WTC11 (cell line): ENCODE measurements at regions not wholly inside any gene's neighbourhood (a gene's known extent, or its start where the extent isn't known, plus 50 kb on each side); places are given as distances from the start of the nearest gene placed in this dataset.

Source experiments
- ATAC-seq: fragments of 200-7000 bp; cut with Tn5 transposase; 2 replicates; pipeline ENCODE4 v1.10.0; 2021; ENCODE audit warnings: mild to moderate bottlenecking, moderate library complexity
- CTCF ChIA-PET: fragments of 300-600 bp; sonication (Branson Sonifier 250); formaldehyde crosslinking; loops from one replicate; lab custom pipeline; 2021; ENCODE audit warnings: antibody characterized with exemption; lab: Charles Lee
- POLR2A ChIA-PET: fragments of 350-600 bp; sonication (Branson Sonifier 250); formaldehyde crosslinking; loops from one replicate; lab custom pipeline; 2021; ENCODE audit warnings: antibody characterized with exemption; lab: Charles Lee
- DNase-seq: peaks from one replicate; pipeline ENCODE4 v3.0.0; 2021; ENCODE audit warnings: low spot score
- H3K27ac Mint-ChIP-seq: 2 replicates; pipeline ENCODE4 v1.8.0; 2021; ENCODE audit warnings: mixed read lengths
- H3K27me3 Mint-ChIP-seq: 2 replicates; pipeline ENCODE4 v1.8.0; 2021; ENCODE audit warnings: low read depth, mild to moderate bottlenecking, moderate library complexity, mixed read lengths
- H3K36me3 Mint-ChIP-seq: 2 replicates; pipeline ENCODE4 v1.8.0; 2021; ENCODE audit warnings: mixed read lengths
- H3K4me1 Mint-ChIP-seq: 2 replicates; pipeline ENCODE4 v1.8.0; 2022; ENCODE audit warnings: mixed read lengths
- H3K4me3 Mint-ChIP-seq: 2 replicates; pipeline ENCODE4 v1.8.0; 2021; ENCODE audit warnings: mild to moderate bottlenecking, moderate library complexity, mixed read lengths
- H3K9me3 Mint-ChIP-seq: 2 replicates; pipeline ENCODE4 v1.8.0; 2021; ENCODE audit warnings: mixed read lengths
- CREB1 ChIP-seq: sonication (generic); formaldehyde crosslinking; IDR thresholded peaks from 2 replicates; pipeline ENCODE4 v1.8.0; 2023; ENCODE audit warnings: mild to moderate bottlenecking, missing genetic modification reagents
- ETV6 ChIP-seq: sonication (generic); formaldehyde crosslinking; IDR thresholded peaks from 2 replicates; pipeline ENCODE4 v1.8.1; 2022; ENCODE audit warnings: mild to moderate bottlenecking, missing genetic modification reagents
- FOXJ3 ChIP-seq: sonication (generic); formaldehyde crosslinking; IDR thresholded peaks from 2 replicates; pipeline ENCODE4 v1.9.0; 2021; ENCODE audit warnings: missing genetic modification reagents, mild to moderate bottlenecking, borderline replicate concordance
- FOXK1 ChIP-seq: sonication (generic); formaldehyde crosslinking; IDR thresholded peaks from 2 replicates; pipeline ENCODE4 v1.8.0; 2022; ENCODE audit warnings: mild to moderate bottlenecking, moderate library complexity, missing genetic modification reagents
- NFYB ChIP-seq: sonication (generic); formaldehyde crosslinking; conservative IDR thresholded peaks from 2 replicates; pipeline ENCODE4 v1.8.0; 2022; ENCODE audit warnings: low read depth, missing genetic modification reagents
- NR1H2 ChIP-seq: sonication (generic); formaldehyde crosslinking; IDR thresholded peaks from 2 replicates; pipeline ENCODE4 v1.9.0; 2021; ENCODE audit warnings: mild to moderate bottlenecking, moderate library complexity, missing genetic modification reagents
- RELA ChIP-seq: sonication (generic); formaldehyde crosslinking; IDR thresholded peaks from 2 replicates; pipeline ENCODE4 v1.8.1; 2022; ENCODE audit warnings: missing genetic modification reagents, mild to moderate bottlenecking, borderline replicate concordance
- TCF7 ChIP-seq: sonication (generic); formaldehyde crosslinking; IDR thresholded peaks from 2 replicates; pipeline ENCODE4 v1.8.0; 2022; ENCODE audit warnings: mild to moderate bottlenecking, low read depth, missing genetic modification reagents, moderate library complexity
- ZBTB21 ChIP-seq: sonication (generic); formaldehyde crosslinking; IDR thresholded peaks from 2 replicates; pipeline ENCODE4 v1.8.1; 2023; ENCODE audit warnings: mild to moderate bottlenecking, missing genetic modification reagents, borderline replicate concordance
- ZNF138 ChIP-seq: sonication (generic); formaldehyde crosslinking; conservative IDR thresholded peaks from 2 replicates; pipeline ENCODE4 v1.8.1; 2022; ENCODE audit warnings: mild to moderate bottlenecking, moderate library complexity, missing genetic modification reagents
- ZNF219 ChIP-seq: sonication (generic); formaldehyde crosslinking; IDR thresholded peaks from 2 replicates; pipeline ENCODE4 v1.8.0; 2023; ENCODE audit warnings: missing genetic modification reagents, mild to moderate bottlenecking, borderline replicate concordance
- ZNF423 ChIP-seq: fragments of 250-450 bp; sonication (Bioruptor Pico); IDR thresholded peaks from 2 replicates; pipeline ENCODE4 v2.1.2; 2022; ENCODE audit warnings: mild to moderate bottlenecking, moderate library complexity
- TF ChIP-seq, protein P1 (sequence below): sonication (generic); formaldehyde crosslinking; IDR thresholded peaks from 2 replicates; pipeline ENCODE4 v1.8.0; 2022; ENCODE audit warnings: mild to moderate bottlenecking, missing genetic modification reagents
- TF ChIP-seq, protein P2 (sequence below): sonication (generic); formaldehyde crosslinking; IDR thresholded peaks from 2 replicates; pipeline ENCODE4 v1.8.1; 2022; ENCODE audit warnings: low read depth, missing genetic modification reagents, borderline replicate concordance
- TF ChIP-seq, protein P3 (sequence below): sonication (generic); formaldehyde crosslinking; IDR thresholded peaks from 2 replicates; pipeline ENCODE4 v1.8.0; 2023; ENCODE audit warnings: missing genetic modification reagents
- TF ChIP-seq, protein P4 (sequence below): sonication (generic); formaldehyde crosslinking; conservative IDR thresholded peaks from 2 replicates; pipeline ENCODE4 v1.8.1; 2023; ENCODE audit warnings: mild to moderate bottlenecking, low read depth, missing genetic modification reagents, moderate library complexity
- TF ChIP-seq, protein P5 (sequence below): sonication (generic); formaldehyde crosslinking; IDR thresholded peaks from 2 replicates; pipeline ENCODE4 v1.8.1; 2023; ENCODE audit warnings: mild to moderate bottlenecking, missing genetic modification reagents
- TF ChIP-seq, protein P6 (sequence below): fragments of 250-450 bp; sonication (Bioruptor Pico); conservative IDR thresholded peaks from 2 replicates; pipeline ENCODE4 v1.9.0; 2021; ENCODE audit warnings: mild to moderate bottlenecking
- TF ChIP-seq, protein P7 (sequence below): sonication (generic); formaldehyde crosslinking; IDR thresholded peaks from 2 replicates; pipeline ENCODE4 v1.8.1; 2023; ENCODE audit warnings: mild to moderate bottlenecking, missing genetic modification reagents

DNA sequence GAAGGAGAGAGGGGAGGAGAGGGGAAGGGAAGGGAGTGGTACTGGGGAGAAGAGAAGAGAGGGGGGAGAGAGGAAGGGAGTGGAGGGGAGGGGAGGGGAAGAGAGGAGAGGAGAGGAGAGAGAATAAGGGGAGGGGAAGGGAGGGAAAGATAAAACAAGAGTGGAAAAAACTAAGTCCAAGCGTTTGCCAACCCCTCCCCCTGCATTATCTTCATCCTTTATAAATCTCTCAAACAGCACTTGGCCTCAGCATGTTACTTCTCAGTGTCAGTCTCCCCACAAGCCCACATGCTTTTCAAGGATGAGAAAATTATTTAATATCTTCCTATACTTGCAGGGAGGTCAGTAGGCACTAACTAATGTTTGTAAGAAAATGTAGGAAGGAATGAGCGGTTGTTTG lies 204.5 kb downstream of the LSM5 start:
- POLR2A ChIA-PET = no interaction called here
- Mint-ChIP-seq H3K9me3 (peaks cover 4% of the 10 kb centered on the region; the same call in 1 of the 2 replicates), H3K36me3 (no peaks in the 10 kb centered on the region), H3K4me3 (no peak overlapping the region), H3K27me3 (peaks cover 3% of the 10 kb centered on the region; the same call in 1 of the 2 replicates), H3K4me1 (no peaks in the 10 kb centered on the region), H3K27ac (no peak overlapping the region)
- no peak for ATAC-seq
- CTCF ChIA-PET = no interaction called here
- DNase-seq = no peak
- no peak for TF ChIP-seq TCF7 (CRISPR knock-in tag)
- TF ChIP-seq, protein P1, sequence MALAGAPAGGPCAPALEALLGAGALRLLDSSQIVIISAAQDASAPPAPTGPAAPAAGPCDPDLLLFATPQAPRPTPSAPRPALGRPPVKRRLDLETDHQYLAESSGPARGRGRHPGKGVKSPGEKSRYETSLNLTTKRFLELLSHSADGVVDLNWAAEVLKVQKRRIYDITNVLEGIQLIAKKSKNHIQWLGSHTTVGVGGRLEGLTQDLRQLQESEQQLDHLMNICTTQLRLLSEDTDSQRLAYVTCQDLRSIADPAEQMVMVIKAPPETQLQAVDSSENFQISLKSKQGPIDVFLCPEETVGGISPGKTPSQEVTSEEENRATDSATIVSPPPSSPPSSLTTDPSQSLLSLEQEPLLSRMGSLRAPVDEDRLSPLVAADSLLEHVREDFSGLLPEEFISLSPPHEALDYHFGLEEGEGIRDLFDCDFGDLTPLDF = no peak
- no peak for TF ChIP-seq FOXK1 (CRISPR knock-in tag)
- TF ChIP-seq ETV6 (CRISPR knock-in tag) = no peak
- TF ChIP-seq, protein P2, sequence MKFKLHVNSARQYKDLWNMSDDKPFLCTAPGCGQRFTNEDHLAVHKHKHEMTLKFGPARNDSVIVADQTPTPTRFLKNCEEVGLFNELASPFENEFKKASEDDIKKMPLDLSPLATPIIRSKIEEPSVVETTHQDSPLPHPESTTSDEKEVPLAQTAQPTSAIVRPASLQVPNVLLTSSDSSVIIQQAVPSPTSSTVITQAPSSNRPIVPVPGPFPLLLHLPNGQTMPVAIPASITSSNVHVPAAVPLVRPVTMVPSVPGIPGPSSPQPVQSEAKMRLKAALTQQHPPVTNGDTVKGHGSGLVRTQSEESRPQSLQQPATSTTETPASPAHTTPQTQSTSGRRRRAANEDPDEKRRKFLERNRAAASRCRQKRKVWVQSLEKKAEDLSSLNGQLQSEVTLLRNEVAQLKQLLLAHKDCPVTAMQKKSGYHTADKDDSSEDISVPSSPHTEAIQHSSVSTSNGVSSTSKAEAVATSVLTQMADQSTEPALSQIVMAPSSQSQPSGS (CRISPR knock-in tag) = no peak
- TF ChIP-seq FOXJ3 (CRISPR knock-in tag) = no peak
- no peak for TF ChIP-seq CREB1 (CRISPR knock-in tag)
- TF ChIP-seq ZBTB21 (CRISPR knock-in tag) = no peak
- TF ChIP-seq, protein P3, sequence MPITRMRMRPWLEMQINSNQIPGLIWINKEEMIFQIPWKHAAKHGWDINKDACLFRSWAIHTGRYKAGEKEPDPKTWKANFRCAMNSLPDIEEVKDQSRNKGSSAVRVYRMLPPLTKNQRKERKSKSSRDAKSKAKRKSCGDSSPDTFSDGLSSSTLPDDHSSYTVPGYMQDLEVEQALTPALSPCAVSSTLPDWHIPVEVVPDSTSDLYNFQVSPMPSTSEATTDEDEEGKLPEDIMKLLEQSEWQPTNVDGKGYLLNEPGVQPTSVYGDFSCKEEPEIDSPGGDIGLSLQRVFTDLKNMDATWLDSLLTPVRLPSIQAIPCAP (CRISPR knock-in tag) = no peak
- TF ChIP-seq NFYB = no peak
- TF ChIP-seq ZNF219 (CRISPR knock-in tag) = no peak
- TF ChIP-seq ZNF138 (CRISPR knock-in tag) = no peak
- TF ChIP-seq, protein P4, sequence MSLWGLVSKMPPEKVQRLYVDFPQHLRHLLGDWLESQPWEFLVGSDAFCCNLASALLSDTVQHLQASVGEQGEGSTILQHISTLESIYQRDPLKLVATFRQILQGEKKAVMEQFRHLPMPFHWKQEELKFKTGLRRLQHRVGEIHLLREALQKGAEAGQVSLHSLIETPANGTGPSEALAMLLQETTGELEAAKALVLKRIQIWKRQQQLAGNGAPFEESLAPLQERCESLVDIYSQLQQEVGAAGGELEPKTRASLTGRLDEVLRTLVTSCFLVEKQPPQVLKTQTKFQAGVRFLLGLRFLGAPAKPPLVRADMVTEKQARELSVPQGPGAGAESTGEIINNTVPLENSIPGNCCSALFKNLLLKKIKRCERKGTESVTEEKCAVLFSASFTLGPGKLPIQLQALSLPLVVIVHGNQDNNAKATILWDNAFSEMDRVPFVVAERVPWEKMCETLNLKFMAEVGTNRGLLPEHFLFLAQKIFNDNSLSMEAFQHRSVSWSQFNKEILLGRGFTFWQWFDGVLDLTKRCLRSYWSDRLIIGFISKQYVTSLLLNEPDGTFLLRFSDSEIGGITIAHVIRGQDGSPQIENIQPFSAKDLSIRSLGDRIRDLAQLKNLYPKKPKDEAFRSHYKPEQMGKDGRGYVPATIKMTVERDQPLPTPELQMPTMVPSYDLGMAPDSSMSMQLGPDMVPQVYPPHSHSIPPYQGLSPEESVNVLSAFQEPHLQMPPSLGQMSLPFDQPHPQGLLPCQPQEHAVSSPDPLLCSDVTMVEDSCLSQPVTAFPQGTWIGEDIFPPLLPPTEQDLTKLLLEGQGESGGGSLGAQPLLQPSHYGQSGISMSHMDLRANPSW (CRISPR knock-in tag) = no peak

DNA sequence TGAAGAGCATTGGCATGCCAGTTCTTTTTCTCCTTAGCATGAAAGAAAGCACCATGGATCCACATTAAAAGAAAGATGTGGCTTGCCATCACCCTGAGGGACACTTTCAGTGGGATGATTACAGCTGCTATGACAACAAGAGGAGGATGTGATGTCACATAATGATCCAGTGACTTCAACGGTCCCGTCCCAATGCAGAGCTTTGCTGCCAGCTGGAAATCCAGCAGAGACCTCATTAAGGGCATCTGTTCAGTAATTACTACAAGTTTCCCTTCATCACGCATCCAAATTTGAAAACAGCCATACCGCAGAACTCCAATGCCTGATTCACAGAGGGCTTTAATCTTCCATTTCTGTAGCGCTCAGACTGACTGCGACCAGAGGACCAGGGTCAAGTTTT lies 206.6 kb downstream of the LSM5 start:
- Mint-ChIP-seq H3K27ac (no peak overlapping the region), H3K27me3 (peaks cover 3% of the 10 kb centered on the region; the same call in 1 of the 2 replicates), H3K4me3 (no peak overlapping the region), H3K9me3 (peaks cover 4% of the 10 kb centered on the region; the same call in 1 of the 2 replicates), H3K4me1 (no peaks in the 10 kb centered on the region), H3K36me3 (no peaks in the 10 kb centered on the region)
- no peak for ATAC-seq
- CTCF ChIA-PET = no interaction called here
- TF ChIP-seq, protein P5, sequence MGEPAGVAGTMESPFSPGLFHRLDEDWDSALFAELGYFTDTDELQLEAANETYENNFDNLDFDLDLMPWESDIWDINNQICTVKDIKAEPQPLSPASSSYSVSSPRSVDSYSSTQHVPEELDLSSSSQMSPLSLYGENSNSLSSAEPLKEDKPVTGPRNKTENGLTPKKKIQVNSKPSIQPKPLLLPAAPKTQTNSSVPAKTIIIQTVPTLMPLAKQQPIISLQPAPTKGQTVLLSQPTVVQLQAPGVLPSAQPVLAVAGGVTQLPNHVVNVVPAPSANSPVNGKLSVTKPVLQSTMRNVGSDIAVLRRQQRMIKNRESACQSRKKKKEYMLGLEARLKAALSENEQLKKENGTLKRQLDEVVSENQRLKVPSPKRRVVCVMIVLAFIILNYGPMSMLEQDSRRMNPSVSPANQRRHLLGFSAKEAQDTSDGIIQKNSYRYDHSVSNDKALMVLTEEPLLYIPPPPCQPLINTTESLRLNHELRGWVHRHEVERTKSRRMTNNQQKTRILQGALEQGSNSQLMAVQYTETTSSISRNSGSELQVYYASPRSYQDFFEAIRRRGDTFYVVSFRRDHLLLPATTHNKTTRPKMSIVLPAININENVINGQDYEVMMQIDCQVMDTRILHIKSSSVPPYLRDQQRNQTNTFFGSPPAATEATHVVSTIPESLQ (CRISPR knock-in tag) = no peak
- TF ChIP-seq RELA (CRISPR knock-in tag) = no peak
- no peak for TF ChIP-seq NR1H2 (CRISPR knock-in tag)
- TF ChIP-seq ZNF423 (CRISPR knock-in tag) = no peak
- TF ChIP-seq, protein P6, sequence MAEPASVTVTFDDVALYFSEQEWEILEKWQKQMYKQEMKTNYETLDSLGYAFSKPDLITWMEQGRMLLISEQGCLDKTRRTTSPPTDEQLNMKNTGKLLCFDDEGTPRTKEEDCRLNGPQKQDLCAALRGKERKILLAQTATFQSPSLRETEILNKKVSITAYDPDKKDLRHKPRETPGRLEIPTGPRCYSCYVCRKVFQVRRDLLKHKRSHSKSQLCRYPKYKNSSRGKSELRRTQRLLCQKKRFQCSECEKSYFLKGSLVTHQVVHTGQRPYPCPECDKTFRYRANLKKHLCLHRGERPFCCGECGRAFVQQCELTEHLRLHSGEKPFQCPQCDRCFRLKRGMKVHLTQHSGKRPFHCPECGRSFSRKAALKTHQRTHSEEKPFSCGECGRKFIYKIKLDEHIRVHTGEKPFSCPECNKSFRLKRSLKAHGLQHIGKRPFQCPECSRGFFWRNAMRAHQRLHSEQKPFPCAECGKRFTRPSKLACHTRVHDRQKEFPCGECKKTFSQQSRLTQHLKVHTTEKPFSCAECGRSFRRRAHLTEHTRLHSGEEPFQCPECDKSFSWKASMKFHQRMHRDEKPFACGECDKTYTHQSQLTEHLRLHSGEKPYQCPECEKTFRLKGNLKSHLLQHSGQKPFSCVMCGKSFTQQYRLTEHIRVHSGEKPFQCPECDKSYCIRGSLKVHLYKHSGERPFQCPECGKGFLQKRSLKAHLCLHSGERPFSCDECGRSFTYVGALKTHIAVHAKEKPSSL = no peak
- TF ChIP-seq, protein P7, sequence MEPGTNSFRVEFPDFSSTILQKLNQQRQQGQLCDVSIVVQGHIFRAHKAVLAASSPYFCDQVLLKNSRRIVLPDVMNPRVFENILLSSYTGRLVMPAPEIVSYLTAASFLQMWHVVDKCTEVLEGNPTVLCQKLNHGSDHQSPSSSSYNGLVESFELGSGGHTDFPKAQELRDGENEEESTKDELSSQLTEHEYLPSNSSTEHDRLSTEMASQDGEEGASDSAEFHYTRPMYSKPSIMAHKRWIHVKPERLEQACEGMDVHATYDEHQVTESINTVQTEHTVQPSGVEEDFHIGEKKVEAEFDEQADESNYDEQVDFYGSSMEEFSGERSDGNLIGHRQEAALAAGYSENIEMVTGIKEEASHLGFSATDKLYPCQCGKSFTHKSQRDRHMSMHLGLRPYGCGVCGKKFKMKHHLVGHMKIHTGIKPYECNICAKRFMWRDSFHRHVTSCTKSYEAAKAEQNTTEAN (CRISPR knock-in tag) = no peak
- TF ChIP-seq ZBTB21 (CRISPR knock-in tag) = no peak
- no peak for DNase-seq
- POLR2A ChIA-PET = no interaction called here
